SU-DHL-6 (cell line): ENCODE measurements at regions not wholly inside any gene's neighbourhood (a gene's known extent, or its start where the extent isn't known, plus 50 kb on each side); places are given as distances from the start of the nearest gene placed in this dataset.

ENCODE experiments used
- CTCF ChIP-seq: fragments of 200-600 bp; sonication (generic); IDR thresholded peaks from one replicate; pipeline ENCODE4 v1.5.1; 2017; ENCODE audit warnings: antibody characterized with exemption, mild to moderate bottlenecking, low read length, moderate library complexity; ENCODE audit not compliant: insufficient read depth, poor library complexity, severe bottlenecking
- EZH2phosphoT487 ChIP-seq: fragments of 200-600 bp; sonication (generic), shearing (Covaris generic); conservative IDR thresholded peaks from 2 replicates; pipeline ENCODE4 v1.6.1; 2018; ENCODE audit warnings: mild to moderate bottlenecking, antibody characterized with exemption, low read length, moderate library complexity, mixed read lengths

GRCh38 chr10:29163746-29164145 is 125.1 kb upstream of the LYZL1 start:
- TF ChIP-seq CTCF (no peak), EZH2phosphoT487 (no peak)
